GM21825 (cell line): ENCODE measurements at regions not wholly inside any gene's neighbourhood (a gene's known extent, or its start where the extent isn't known, plus 50 kb on each side); places are given as distances from the start of the nearest gene placed in this dataset.

Source experiments
- ATAC-seq: cut with Tn5 transposase; IDR thresholded peaks from one replicate; pipeline ENCODE4 v1.9.1; 2021; ENCODE audit warnings: mild to moderate bottlenecking, moderate library complexity; ENCODE audit not compliant: unreplicated experiment

DNA sequence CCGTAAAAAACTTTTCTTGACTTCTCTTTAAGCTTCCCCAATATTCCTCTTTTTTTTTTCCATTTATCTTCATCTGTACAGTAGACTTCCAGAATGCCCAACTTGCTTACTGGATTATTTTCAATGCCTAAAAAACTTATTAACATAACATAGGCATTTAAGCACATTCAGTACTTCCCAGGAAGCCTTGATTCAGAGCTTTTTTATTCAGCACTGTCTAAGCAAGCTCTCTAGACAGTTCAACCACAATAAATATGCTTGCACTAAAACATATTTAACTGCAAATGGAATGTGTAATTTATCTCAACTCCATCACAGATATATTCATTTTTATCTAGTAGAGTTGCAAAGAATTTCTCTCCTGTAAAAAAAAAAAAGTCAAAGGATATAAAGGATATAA lies 997.8 kb downstream of the ARAP2 start:
- no peak for ATAC-seq

DNA sequence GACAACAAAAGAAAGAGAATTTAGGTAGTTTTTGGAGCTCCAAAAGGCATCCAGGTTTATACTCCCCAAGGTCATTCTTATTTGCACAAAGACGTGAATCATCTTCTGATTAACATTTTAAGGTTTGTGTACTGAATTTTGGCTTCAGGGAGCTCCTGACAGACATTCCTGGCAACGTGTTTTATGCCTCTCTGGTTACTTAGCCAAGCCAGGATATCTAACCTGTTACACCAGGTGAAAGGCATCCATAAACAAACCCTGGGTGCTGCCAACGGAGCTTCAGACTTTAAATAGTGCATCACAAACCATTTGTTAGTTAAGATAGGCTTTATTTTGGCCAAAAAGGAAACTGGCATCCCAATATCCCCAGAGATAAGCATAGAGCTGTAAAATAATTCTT lies 997.3 kb downstream of the ARAP2 start:
- ATAC-seq, result no peak

- ATAC-seq, result no peak
Measured at GRCh38 chr4:35250331-35250730, 994.0 kb downstream of the ARAP2 start.

DNA sequence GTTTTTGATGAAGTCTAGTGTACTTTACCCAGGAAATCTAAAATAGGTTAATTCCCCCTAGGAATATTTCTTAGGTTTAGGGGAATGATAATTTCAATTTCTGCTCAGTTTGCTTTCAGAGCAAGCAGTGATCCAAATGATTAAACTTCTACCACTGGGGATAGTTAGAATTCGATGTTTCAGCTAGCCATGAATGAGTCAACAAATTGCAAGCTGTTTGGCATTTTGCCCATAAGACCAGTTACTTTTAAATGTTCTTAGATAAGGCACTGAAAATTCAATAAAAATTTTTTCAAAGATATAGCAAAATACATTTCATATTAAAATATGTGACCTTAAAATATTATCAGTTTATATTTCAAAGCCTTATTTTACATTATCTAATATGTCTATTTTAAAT lies 993.6 kb downstream of the ARAP2 start:
- no peak for ATAC-seq

- ATAC-seq, result no peak
Measured at GRCh38 chr4:35252071-35252470, 992.2 kb downstream of the ARAP2 start.

GRCh38 chr4:35252866-35253265 lies 991.4 kb downstream of the ARAP2 start:
- no peak for ATAC-seq

DNA sequence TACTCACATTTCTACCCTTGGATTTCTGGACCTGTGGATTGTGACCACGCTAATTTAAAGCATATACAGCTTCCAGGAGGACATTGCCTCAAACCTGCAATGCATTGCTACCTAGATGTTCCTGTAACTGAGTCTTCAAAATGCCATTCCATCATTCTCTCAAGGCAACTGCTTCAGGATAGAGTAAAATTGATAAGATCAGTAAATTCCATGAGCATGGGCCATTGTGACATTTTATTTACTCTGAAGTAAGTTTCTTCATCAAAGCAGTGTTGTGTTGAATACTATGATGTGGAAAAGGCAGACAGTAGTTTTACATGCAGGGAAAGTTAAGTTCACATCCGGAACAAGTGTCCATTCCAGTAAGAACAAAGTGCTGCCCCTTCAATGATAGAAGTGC lies 991.0 kb downstream of the ARAP2 start:
- no peak for ATAC-seq

DNA sequence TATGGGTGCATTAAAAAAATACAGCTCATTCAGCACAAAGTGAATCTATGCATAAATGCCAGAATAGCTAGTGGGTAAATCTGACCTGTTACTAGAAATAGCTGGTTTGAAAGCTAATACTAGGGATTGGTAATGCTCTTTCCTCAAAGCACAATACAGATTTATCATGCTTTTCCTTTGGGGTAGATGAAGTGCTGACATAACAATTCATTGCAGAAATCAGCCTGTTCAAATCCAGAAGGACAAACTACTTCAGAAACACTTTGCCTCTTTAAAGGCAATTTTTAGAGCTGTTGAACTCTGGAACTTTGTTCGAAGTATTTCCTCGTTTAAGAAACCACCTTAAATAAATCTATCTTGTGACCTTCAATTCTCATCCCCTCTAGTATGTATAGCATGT lies 957.9 kb downstream of the ARAP2 start:
- no peak for ATAC-seq

DNA sequence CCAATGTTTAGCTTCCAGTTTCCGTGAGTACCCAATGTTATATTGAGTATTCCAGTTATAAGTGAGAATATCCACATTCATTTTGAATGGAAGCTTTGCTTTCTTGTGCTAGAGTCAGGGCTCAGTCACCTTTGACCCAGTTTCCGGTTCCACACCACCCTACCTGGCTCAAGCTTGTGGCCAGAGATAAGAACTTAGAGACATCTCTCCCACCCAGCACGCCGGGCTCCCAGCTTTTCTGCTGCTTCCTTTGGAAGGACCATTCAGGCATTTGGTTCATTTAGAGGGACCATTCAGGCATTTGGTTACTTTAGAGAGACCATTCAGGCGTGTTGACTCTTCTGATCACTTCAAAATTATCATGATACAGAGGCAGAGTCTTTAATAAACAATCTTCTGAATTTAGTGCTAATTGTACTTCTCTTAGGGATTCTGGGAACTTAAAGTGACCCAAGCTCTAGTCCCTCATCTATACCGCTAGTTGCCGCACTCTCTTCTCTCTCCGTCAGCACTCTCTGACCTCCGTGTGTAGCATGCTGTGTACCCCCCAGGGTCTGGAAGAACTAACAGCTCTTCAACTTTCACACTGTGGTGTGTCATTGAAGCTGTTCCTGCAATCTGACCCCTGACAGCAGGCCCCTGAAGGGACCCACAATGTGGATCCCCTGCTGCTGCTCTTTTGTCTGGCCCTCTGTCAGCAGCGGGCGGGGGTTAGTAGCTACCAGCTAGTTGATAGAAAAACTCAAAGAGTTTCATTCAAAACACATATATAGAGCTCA lies 943.1 kb downstream of the ARAP2 start:
- no peak for ATAC-seq

- ATAC-seq, result no peak
Measured at GRCh38 chr4:35315419-35315818, 928.9 kb downstream of the ARAP2 start.

DNA sequence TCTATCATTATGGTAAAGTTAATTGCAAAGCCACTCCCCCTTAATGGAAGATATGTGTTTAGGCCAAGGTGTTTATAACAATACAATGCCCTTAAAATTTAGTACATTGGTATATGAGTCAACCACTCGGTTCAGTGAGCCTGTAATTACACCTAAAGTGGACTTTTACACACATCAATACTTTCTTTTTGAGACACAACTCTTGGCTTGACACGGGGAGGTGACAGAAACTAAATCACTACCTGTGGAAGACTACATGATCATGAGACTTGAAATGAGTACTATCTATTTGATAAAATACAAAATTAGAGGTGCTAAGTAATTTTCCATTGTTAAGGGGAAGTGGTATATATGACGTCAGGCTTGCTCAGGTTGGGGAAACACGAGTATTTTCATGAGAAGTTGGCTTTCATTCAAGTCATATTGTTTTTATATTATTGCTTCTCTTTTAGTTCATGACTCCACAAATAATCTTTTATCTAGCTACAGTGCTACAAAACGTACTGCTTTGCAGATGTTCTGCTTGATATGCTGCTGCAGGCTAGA lies 918.3 kb downstream of the ARAP2 start:
- ATAC-seq, result no peak

DNA sequence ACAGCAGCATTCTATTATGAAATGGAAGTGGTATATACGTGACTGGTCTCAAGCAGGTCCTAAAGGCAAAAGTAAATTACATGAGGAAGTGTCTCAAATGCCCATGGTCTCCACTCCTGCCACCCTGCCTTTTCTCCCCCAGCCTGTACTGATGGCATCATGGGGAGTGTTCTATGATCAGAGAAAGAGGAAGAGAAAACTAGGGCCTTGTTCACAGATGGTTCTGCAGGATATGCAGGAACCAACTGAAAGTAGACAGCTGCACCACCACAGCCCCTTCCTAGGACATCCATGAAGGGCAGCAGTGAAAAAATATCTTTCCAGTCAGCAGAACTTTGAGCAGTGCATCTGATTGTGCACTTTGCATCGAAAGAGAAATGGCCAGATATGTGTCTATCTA lies 901.5 kb downstream of the ARAP2 start:
- ATAC-seq, result no peak

GRCh38 chr4:35347276-35347675 lies 897.0 kb downstream of the ARAP2 start:
- ATAC-seq, result no peak

DNA sequence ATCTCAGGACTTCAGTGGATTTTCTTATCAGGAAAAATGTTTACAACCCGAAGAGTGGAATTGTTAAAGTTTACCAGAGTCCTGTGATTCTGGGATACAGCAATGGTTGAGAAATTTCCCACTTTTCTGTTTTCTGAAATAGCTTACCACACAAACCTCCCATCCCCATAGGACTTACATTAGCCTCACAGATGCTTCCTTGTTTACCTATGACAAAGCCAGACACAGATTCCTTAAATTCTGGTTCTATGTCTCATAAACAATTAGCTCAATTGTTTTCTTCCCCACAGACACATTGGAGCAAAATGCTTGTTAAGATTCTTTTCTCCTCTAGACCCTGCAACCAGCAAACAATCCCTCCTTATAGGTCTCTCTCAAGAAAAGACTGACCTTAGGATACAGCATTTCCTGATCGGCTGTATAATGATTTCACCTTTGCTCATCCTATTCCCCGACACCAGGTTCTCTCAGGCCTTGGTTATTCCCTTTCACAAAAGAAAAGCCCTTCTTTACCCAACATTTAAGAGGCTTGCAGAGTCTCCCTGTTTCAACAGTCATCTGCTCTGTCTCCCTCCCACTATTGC lies 886.2 kb downstream of the ARAP2 start:
- ATAC-seq, result no peak

- no peak for ATAC-seq
Measured at GRCh38 chr4:35364321-35364870, 879.9 kb downstream of the ARAP2 start.

DNA sequence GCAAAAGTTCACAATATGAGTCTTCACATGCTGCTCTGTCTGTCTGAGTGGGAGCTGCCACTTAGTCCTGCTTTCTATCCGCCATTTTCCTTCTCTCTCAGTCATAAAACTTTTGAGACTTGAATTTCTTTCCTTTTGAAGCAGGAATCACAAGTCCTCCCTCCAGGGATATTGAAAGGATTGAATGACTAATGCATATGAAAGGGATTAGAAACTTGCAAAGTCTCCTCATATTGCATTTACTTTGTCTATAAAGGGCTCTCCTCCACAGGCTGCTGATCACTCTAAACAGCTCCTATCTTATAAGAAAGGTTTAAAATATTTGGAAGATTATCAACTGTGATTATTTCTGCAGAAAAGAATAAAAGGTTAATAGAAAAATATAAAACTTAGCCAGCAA lies 879.1 kb downstream of the ARAP2 start:
- ATAC-seq, result no peak

DNA sequence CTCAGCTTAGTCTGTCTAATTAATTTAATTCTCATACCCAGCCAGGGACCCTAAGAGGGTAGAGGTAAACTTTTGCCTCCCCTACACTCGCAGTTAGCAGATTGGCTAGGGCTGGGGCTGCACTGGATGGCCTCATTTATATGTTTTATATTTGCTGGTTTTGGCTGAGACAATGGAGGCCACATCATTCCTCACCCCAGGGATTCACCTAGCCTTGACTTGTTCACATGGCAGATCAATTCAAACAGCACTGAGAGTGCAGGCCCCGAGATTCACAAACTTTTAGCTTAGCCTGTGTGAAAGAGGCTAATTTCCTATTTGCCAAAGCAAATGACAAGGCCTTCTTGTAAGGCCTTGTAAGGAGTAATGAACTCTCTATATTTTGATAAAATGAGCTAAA lies 844.4 kb downstream of the ARAP2 start:
- ATAC-seq, result no peak

- ATAC-seq, result no peak
Measured at GRCh38 chr4:35423104-35423503, 821.2 kb downstream of the ARAP2 start.

- ATAC-seq, result no peak
Measured at GRCh38 chr4:35447474-35447873, 796.8 kb downstream of the ARAP2 start.

GRCh38 chr4:35459045-35459444 lies 785.3 kb downstream of the ARAP2 start:
- ATAC-seq, result no peak

DNA sequence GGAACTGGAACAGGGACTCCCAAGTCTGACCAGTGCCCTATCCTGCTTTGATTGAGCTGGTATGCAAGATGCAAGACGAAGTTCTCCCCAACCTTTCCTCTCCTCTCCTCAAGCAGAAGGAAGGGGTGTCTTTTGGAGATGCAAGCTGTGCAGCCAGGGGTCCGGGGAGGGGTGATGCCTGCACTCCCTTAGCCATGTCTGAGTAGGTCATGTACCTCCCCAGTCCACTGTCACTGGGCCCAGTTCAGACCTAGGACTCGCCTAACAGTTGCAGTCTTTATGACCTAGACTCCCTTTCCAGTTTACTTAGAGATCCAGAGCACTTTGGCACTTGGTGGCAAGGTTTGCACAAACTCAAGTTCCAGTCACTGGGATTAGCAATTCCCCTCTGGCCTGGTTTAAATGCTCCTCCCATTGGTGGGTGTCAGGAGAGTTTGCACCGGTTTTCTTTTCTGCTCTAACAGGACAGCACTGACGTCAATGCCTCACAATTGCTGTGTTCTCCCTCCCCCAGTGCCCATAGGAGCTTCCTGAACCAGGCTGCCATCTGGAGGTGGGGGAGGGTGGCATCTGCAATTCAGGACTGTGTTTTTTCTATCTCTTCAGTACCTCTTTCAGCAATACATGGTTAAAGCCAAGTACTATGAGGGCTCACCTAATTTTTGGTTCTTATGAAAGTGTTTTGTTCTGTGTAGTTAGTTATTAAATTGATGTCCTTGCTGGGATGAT lies 782.2 kb downstream of the ARAP2 start:
- no peak for ATAC-seq
